K562 (cell line): ENCODE measurements at regions not wholly inside any gene's neighbourhood (a gene's known extent, or its start where the extent isn't known, plus 50 kb on each side); places are given as distances from the start of the nearest gene placed in this dataset.

Source experiments
- BRF1 ChIP-seq: IDR thresholded peaks from 3 replicates; pipeline ENCODE4 v1.6.1; 2011; ENCODE audit warnings: borderline replicate concordance, mild to moderate bottlenecking; ENCODE audit not compliant: insufficient read length; ENCODE audit errors: extremely low read depth
- ZNF551 ChIP-seq: fragments of 250-450 bp; sonication (Bioruptor Pico); IDR thresholded peaks from 2 replicates; pipeline ENCODE4 v1.5.0; 2021; ENCODE audit warnings: mild to moderate bottlenecking, moderate library complexity
- ZNF780A ChIP-seq: fragments of 250-450 bp; sonication (Bioruptor Pico); IDR thresholded peaks from 2 replicates; pipeline ENCODE4 v1.5.0; 2021; ENCODE audit warnings: mild to moderate bottlenecking
- ZNF785 ChIP-seq: fragments of 250-450 bp; sonication (Bioruptor Pico); IDR thresholded peaks from 2 replicates; pipeline ENCODE4 v1.4.0; 2020; ENCODE audit warnings: mild to moderate bottlenecking
- TF ChIP-seq, protein P1 (sequence below), 2 experiments: fragments of 450-650 bp; formaldehyde crosslinking in 1 of 2; IDR thresholded peaks; 2 replicates each; pipeline versions ENCODE4 v1.4.0 to v1.6.1; 2014 to 2020; ENCODE audit warnings: mild to moderate bottlenecking in 2 of 2, borderline replicate concordance in 1 of 2, low read depth in 1 of 2

DNA sequence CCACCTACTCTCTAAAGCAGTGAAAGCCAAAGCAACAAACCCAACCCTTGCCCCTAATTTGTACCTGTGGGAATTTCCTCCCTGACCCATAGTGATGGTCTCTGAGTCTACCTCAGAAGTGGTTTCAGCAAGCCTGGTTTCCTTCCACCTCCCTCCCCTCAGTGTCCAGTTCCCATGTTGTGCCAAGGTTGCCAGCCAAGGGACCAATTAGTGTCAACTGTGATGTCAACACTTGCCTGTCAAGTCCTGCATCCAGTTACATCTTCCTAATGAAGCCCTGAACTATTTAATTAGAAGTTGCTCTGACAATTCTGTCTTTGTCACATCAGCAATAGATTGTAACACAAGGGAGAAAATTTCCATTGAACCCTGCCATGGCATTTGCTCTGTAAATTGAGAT, 194.4 kb upstream of the CCDC196 start (continued):
- TF ChIP-seq, protein P1, sequence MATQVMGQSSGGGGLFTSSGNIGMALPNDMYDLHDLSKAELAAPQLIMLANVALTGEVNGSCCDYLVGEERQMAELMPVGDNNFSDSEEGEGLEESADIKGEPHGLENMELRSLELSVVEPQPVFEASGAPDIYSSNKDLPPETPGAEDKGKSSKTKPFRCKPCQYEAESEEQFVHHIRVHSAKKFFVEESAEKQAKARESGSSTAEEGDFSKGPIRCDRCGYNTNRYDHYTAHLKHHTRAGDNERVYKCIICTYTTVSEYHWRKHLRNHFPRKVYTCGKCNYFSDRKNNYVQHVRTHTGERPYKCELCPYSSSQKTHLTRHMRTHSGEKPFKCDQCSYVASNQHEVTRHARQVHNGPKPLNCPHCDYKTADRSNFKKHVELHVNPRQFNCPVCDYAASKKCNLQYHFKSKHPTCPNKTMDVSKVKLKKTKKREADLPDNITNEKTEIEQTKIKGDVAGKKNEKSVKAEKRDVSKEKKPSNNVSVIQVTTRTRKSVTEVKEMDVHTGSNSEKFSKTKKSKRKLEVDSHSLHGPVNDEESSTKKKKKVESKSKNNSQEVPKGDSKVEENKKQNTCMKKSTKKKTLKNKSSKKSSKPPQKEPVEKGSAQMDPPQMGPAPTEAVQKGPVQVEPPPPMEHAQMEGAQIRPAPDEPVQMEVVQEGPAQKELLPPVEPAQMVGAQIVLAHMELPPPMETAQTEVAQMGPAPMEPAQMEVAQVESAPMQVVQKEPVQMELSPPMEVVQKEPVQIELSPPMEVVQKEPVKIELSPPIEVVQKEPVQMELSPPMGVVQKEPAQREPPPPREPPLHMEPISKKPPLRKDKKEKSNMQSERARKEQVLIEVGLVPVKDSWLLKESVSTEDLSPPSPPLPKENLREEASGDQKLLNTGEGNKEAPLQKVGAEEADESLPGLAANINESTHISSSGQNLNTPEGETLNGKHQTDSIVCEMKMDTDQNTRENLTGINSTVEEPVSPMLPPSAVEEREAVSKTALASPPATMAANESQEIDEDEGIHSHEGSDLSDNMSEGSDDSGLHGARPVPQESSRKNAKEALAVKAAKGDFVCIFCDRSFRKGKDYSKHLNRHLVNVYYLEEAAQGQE (IDR thresholded peaks at IDR 0.05; ENCODE audit: borderline replicate concordance), result no peak
- TF ChIP-seq, protein P1 (CRISPR knock-in tag; IDR thresholded peaks at IDR 0.05; ENCODE audit: low read depth), result no peak
- TF ChIP-seq ZNF780A (no peak), BRF1 (no peak), ZNF551 (CRISPR knock-in tag) (no peak), ZNF785 (no peak)
